Body of pancreas (tissue), 4 donors: ENCODE measurements at regions not wholly inside any gene's neighbourhood (a gene's known extent, or its start where the extent isn't known, plus 50 kb on each side); places are given as distances from the start of the nearest gene placed in this dataset.
A peak's percentile ranks its signal among the peaks of the same experiment; 100 is the strongest.

Experiments
- POLR2A ChIP-seq, 3 donors: fragments of 450-650 bp; IDR thresholded peaks; one replicate each; pipeline ENCODE4 v1.6.1; 2016; ENCODE audit warnings: antibody characterized with exemption in 3 of 3, mild to moderate bottlenecking in 2 of 3
- TF ChIP-seq, protein P1 (sequence below), 7 experiments: fragments of 450-650 bp in 4 of 7; fragments of 200-600 bp in 3 of 7; sonication (generic) in 3 of 7; IDR thresholded peaks; one replicate each; pipeline ENCODE4 v1.5.1; 2016 to 2019; ENCODE audit warnings: antibody characterized with exemption in 7 of 7

DNA sequence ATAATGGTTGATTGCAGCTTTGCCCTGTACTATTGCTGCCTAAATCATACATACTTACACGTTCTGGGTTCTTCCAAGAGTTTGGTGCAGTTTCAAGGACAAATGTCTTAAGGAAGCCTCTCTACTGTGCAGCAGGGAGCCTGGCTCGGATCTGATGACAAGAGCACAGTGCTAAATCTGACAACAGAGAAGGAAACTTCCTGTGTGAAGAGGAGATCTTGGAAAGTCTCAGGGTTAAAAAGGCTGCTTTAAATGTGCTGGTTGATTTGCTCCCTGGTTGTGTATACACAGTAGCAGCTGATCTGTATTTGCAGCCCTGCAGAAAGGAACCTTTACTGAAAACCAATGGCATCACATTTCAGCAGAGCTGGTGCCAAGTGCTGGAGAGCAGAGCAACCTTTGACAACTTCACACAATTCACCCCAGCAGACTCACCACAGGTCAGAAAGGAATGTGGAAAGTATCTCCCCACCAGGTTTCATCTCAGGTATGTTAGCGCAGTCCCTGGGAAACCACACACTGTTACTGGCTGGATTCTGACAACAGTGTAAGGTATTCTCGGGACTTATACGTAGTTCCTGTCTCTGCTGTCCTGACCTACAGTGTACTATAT is 355.0 kb upstream of the ESRRG start:
- TF ChIP-seq, protein P1, sequence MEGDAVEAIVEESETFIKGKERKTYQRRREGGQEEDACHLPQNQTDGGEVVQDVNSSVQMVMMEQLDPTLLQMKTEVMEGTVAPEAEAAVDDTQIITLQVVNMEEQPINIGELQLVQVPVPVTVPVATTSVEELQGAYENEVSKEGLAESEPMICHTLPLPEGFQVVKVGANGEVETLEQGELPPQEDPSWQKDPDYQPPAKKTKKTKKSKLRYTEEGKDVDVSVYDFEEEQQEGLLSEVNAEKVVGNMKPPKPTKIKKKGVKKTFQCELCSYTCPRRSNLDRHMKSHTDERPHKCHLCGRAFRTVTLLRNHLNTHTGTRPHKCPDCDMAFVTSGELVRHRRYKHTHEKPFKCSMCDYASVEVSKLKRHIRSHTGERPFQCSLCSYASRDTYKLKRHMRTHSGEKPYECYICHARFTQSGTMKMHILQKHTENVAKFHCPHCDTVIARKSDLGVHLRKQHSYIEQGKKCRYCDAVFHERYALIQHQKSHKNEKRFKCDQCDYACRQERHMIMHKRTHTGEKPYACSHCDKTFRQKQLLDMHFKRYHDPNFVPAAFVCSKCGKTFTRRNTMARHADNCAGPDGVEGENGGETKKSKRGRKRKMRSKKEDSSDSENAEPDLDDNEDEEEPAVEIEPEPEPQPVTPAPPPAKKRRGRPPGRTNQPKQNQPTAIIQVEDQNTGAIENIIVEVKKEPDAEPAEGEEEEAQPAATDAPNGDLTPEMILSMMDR (IDR thresholded peaks at IDR 0.05): no peak
- TF ChIP-seq POLR2A (IDR thresholded peaks at IDR 0.05): peak in 1 of 3 donors; percentile 24
